ENCODE measurements at regions not wholly inside any gene's neighbourhood (a gene's known extent, or its start where the extent isn't known, plus 50 kb on each side); places are given as distances from the start of the nearest gene placed in this dataset.

- no peak overlapping the region for H3K18ac ChIP-seq (ENCODE audit: extremely low read depth, low read length)
- peak overlapping the region in 1 of 2 experiments; percentile 21; a peak in 1 of 4 replicates for H3K4me2 ChIP-seq (ENCODE audit: insufficient read depth in 1 of 2, low read depth in 2 of 2, low read length in 2 of 2)
- H3K9ac ChIP-seq (replicated peaks in 1 of 4; ENCODE audit: extremely low read depth in 1 of 4, low read depth in 3 of 4, low read length in 3 of 4): no peak overlapping the region
- H2BK15ac ChIP-seq (ENCODE audit: low read length): no peak overlapping the region
- WGBS, 2 experiments (ENCODE audit: extremely low coverage in 1 of 2, insufficient coverage in 1 of 2, insufficient read length in 1 of 2, insufficient replicate concordance in 2 of 2, low coverage in 1 of 2, low lambda C conversion rate in 2 of 2, missing lambda C conversion rate in 1 of 2): 75% methylated on average over 8 of the region's 8 CpGs; no CpG with 5 or more reads in 1 of the 2 experiments
- H3K23ac ChIP-seq (ENCODE audit: insufficient read length): no peak overlapping the region
- H4K8ac ChIP-seq (ENCODE audit: extremely low read depth, insufficient read depth, low read length): no peak overlapping the region
- H3K23me2 ChIP-seq (ENCODE audit: low read depth, low read length): no peaks in the 10 kb centered on the region
- CTCF ChIA-PET (ENCODE audit: partially characterized antibody): interaction anchor here (1.1 to 1.4 kb wide), 2 partner anchors 32 to 101 kb away, joined by 3 to 5 read pairs; no protein-coding TSS in a partner anchor
- TF ChIP-seq ASH2L (IDR thresholded peaks at IDR 0.05; ENCODE audit: low read length) (no peak), BRCA1 (IDR thresholded peaks at IDR 0.05; ENCODE audit: low read depth, low read length) (no peak), POLR2AphosphoS5 (IDR thresholded peaks at IDR 0.05; ENCODE audit: low read depth, low read length) (no peak), HDAC6 (IDR thresholded peaks at IDR 0.05; ENCODE audit: low read depth, low read length) (no peak)
- H3K9me3 ChIP-seq (ENCODE audit: insufficient read depth in 2 of 2, low read depth in 1 of 2, low read length in 1 of 2): no peaks in the 10 kb centered on the region; a peak in 1 of 4 replicates
- no peaks in the 10 kb centered on the region for H3K36me3 ChIP-seq (ENCODE audit: control insufficient read depth in 2 of 4, insufficient read depth in 4 of 4, low read length in 3 of 4)
- H3K27ac ChIP-seq (ENCODE audit: low read depth, low read length): no peak overlapping the region
- no peak overlapping the region for H3K14ac ChIP-seq (ENCODE audit: insufficient read length)
- H3K4me1 ChIP-seq (replicated peaks in 1 of 4; ENCODE audit: control insufficient read depth in 3 of 4, insufficient read depth in 4 of 4, low read length in 3 of 4): peaks cover 0 to 11% (median 8%) of the 10 kb centered on the region in 4 experiments; a peak in 5 of 7 replicates
- no peak overlapping the region for H4K5ac ChIP-seq (ENCODE audit: insufficient read length, low read depth, low read length)
- no peak overlapping the region for H2BK120ac ChIP-seq (replicated peaks; ENCODE audit: low read depth, low read length)
- DNase-seq (ENCODE audit: low read depth in 1 of 2, low spot score in 2 of 2) (no peak), FAIRE-seq (no peak)
- H2AFZ ChIP-seq (ENCODE audit: low read length): no peak overlapping the region
- POLR2A ChIA-PET (ENCODE audit: partially characterized antibody): no interaction called here
- no peak overlapping the region for H3K56ac ChIP-seq (replicated peaks; ENCODE audit: insufficient read length, low read depth, low read length)
- no peak overlapping the region for H4K91ac ChIP-seq (replicated peaks; ENCODE audit: insufficient read length, low read length)
- no peaks in the 10 kb centered on the region for H3K79me1 ChIP-seq (ENCODE audit: low read depth, low read length)
- H3K4me3 ChIP-seq (ENCODE audit: extremely low read depth in 1 of 4, insufficient read depth in 2 of 4, low read depth in 3 of 4, low read length in 4 of 4): no peak overlapping the region
- H3K27me3 ChIP-seq (replicated peaks in 1 of 4; ENCODE audit: control insufficient read depth in 3 of 4, extremely low read depth in 1 of 4, insufficient read depth in 3 of 4, low read length in 3 of 4): no peaks in the 10 kb centered on the region
- no peaks in the 10 kb centered on the region for H3K79me2 ChIP-seq (ENCODE audit: control insufficient read depth in 1 of 2, insufficient read depth in 2 of 2, low read length in 2 of 2)
- H2BK12ac ChIP-seq (ENCODE audit: low read depth, low read length): no peak overlapping the region
- no peaks in the 10 kb centered on the region for H4K20me1 ChIP-seq (replicated peaks in 1 of 2; ENCODE audit: control insufficient read depth in 1 of 2, insufficient read depth in 2 of 2, low read length in 2 of 2)
- H2BK20ac ChIP-seq (ENCODE audit: low read length): 0 out of 2 replicates have a peak overlapping the region, but pooled peaks have one; percentile 11
- no peak overlapping the region for H2AK5ac ChIP-seq (ENCODE audit: low read depth, low read length)
- no peak overlapping the region; the same call in 1 of the 2 replicates for H2BK5ac ChIP-seq (ENCODE audit: low read depth, low read length)
- no peak overlapping the region for H3K4ac ChIP-seq (replicated peaks; ENCODE audit: insufficient read length, low read depth, low read length)
These were observed 139.3 kb upstream of the NFIA start for GRCh38 chr1:60942896-60943638.
